NCI-H1092 (cell line): ENCODE measurements at regions not wholly inside any gene's neighbourhood (a gene's known extent, or its start where the extent isn't known, plus 50 kb on each side); places are given as distances from the start of the nearest gene placed in this dataset.

ENCODE experiments used
- DNase-seq: peaks from one replicate; lab custom pipeline; 2025; lab: John Stamatoyannopoulos, UW

DNA sequence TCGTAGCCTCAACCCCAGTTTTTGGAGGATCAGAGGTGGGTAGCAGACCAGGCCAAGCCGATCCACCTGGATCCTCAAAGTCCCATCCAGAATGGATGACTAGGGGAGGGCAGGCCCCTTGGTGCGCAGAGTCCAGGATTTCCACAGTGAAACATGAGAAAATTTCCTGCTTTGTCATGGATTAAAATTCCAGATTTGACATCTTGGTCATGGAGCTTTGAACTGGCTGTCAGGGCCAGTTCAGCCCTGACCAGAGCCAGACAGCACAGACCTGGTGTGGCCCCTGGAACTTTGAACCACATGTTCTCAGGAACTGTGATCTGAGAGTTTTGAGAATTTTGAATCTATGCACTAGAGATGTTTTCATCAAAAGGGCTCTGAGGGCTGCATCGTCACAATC, 177.5 kb downstream of the MN1 start:
- DNase-seq: no peak

GRCh38 chr22:27624705-27625104, 176.9 kb downstream of the MN1 start:
- DNase-seq: no peak

DNA sequence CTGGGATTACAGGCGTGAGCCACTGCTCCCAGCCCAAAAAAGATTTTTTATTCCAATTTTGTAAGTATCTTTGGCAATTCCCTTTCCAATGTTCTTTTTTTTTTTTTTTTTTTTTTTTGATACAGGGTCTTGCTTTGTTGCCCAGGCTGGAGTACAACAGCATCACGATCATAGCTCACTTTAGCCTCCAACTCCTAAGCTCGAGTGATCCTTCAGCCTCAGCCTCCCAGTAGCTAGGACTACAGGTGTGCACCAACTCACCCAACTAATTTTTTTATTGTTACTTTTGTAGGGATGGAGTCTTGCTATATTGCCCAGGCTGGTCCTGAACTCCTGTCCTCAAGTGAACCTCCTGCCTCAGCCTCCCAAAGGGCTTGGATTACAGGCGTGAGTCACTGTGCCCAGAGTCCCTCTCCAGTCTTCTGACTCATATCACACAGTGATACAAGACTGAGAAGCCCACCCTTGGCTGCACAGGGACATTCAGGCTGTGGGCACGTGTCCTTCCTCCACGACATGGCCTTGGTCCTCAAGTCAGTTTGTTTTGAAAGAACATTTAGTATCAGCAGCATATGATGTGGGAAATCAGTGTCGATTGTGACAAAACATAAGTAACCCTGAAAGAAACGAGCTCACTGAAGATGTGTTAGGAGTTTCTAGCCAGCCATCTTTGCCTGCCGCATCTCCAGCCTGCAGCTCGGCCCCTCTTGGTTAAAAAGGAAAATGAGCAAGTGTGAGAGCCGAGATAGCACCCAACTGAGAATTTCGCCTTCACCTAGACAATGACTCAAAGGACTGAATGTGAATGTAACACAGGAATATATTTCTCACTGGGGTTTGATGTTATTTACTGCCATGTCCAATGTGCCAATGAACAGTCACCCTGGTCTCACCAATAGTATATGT, 175.5 kb downstream of the MN1 start:
- no peak for DNase-seq

GRCh38 chr22:27626675-27627443, 174.7 kb downstream of the MN1 start:
- no peak for DNase-seq

- no peak for DNase-seq
Measured at GRCh38 chr22:27627444-27627833, 174.1 kb downstream of the MN1 start.

DNA sequence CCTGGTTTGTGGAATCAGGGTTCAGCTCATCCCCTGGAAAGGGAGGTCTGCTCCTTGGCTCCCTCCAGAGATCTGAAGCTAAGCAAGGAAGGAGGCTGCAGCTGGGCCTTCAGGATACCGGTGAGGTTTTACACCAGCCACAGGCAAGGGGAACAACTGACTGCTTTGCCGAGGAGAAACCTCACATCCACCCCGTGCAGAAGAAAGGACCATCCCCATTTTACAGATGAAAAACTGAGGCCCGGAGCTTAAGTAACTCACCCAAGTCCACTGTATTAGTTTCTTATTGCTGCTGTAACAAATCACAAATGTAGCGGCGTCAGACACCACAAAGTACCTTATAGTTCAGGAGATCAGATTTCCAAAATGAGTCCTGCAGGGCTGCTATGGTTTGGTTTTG, 173.7 kb downstream of the MN1 start:
- no peak for DNase-seq

DNA sequence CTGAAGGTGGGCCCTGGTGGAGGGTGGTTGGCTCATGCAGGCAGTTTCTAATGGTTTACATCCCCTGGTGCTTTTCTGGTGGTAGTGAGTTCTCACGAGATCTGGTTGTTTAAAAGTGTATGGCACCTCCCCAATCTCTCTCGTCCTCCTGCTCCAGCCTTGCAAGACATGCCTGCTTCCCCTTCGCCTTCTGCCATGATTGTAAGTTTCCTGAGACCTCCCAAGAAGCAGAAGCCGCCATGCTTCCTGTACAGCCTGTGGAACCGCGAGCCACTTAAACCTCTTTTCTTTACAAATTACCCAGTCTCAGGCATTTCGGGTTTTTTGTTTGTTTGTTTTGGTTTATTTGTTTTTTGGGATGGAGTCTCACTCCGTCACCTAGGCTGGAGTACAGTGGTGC, 173.2 kb downstream of the MN1 start:
- no peak for DNase-seq

DNA sequence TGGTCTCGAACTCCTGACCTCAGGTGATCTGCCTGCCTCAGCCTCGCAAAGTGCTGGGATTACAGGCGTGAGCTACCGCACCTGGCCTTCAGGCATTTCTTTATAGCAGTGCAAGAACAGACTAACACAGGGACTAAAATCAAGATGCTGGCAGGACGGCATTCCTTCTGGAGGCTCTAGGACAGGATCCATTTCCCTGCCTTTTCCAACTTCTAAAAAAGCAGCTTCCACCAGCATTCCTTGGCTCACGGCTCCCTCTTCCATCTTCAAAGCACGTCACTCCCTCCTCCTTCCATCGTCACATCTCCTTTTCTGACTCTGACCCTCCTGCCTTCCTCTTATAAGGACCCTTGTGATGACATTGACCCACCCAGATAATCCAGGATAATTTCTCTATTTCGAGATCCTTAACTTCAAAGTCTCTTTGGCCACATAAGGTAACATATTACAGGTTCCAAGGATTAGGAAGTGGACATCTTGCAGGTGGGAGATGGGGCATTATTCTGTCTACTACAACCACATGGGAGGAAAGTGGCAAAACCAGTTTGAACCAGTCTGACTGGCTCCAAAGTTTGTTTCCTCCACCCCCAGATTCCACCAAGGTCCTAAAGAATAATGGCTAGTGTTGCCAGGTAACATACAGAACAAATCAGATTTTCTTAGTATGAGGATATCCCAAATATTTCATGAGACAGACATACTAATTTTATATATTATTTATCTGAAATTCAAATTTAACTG, 172.5 kb downstream of the MN1 start:
- DNase-seq: no peak

GRCh38 chr22:27629908-27630673, 171.5 kb downstream of the MN1 start:
- no peak for DNase-seq

DNA sequence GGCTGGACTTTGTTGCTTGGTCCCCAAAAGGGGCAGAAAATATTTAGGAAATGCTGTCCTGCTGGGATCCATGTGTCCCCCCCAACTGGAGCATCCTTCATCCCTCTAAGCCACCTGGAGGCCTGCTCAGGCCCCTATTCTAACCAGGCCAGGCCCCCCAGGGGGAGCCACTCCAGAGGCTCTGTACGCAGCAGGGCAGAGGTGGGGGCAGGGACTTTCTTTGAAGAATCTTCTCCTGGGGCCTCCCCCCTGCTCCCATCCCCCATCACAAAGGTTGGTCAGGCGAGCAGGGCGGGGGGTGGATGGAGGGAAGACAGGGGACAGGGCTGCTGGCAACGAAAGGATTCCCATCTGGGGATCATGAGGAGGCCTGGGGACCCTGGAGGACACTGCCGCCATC, 170.8 kb downstream of the MN1 start:
- no peak for DNase-seq

- DNase-seq: no peak
Measured at GRCh38 chr22:27631641-27632040, 169.9 kb downstream of the MN1 start.

GRCh38 chr22:27632451-27633295, 168.9 kb downstream of the MN1 start:
- no peak for DNase-seq

- DNase-seq: no peak
Measured at GRCh38 chr22:27633296-27633871, 168.2 kb downstream of the MN1 start.

GRCh38 chr22:27634043-27634740, 167.4 kb downstream of the MN1 start:
- no peak for DNase-seq

GRCh38 chr22:27635435-27635834, 166.1 kb downstream of the MN1 start:
- DNase-seq: no peak

DNA sequence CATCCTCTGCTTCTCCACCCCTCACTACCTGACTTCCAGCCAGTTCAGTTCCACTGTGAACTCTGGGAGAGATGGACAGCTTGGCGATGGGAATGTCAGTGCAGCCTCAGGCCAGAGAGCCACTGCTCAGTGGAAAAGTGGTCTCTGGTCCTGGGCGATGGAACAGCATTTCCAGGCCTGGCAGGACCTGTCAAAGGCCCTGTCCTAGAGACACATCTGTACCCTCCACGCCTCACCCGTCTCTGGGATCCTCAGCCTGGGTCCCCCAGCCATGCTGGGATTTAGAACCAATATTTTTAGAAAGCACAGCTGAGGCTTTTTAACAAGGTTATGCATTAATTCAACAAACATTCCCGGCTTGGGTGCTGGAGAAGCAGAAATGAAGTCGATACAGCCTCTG, 165.7 kb downstream of the MN1 start:
- no peak for DNase-seq

GRCh38 chr22:27636716-27637508, 164.6 kb downstream of the MN1 start:
- DNase-seq: no peak

DNA sequence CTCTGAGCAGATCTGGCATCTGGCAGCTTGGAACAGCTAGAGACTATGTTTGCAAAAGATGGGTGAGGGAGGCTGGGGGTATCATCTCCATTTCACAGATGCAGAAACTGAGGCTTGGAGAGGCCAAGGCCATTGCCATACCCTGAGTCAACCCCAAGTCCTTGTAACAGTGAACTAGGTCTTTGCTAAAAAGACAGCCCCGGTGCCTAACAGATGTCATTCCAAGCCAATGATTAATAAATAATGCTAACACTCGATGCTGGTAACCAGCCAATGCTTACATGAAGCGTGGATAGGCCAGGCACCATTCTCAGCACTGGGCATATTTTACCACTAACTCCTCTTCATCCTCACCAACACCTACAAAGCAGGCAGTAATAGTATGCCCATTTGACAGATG, 164.0 kb downstream of the MN1 start:
- DNase-seq: no peak
